MM.1S (cell line): ENCODE measurements at regions not wholly inside any gene's neighbourhood (a gene's known extent, or its start where the extent isn't known, plus 50 kb on each side); places are given as distances from the start of the nearest gene placed in this dataset.

Source experiments
- CTCF ChIP-seq: fragments of 300-600 bp; sonication (generic); IDR thresholded peaks from 2 replicates; pipeline ENCODE4 v1.5.1; 2016; ENCODE audit warnings: antibody characterized with exemption, low read length, mixed read lengths
- EZH2 ChIP-seq: fragments of 300-600 bp; sonication (generic); optimal IDR thresholded peaks from 2 replicates; pipeline ENCODE3; 2017; ENCODE audit warnings: low read depth, mild to moderate bottlenecking, antibody characterized with exemption, low read length, mixed read lengths
- EZH2phosphoT487 ChIP-seq: fragments of 300-600 bp; sonication (generic); IDR thresholded peaks from 2 replicates; pipeline ENCODE4 v1.6.1; 2018; ENCODE audit warnings: antibody characterized with exemption, low read length

- TF ChIP-seq EZH2 = no peak
- TF ChIP-seq CTCF = no peak
- TF ChIP-seq EZH2phosphoT487 = no peak
Observed at GRCh38 chr1:229792012-229792975, 166.2 kb downstream of the URB2 start.
